B cell (primary cell): ENCODE measurements at regions not wholly inside any gene's neighbourhood (a gene's known extent, or its start where the extent isn't known, plus 50 kb on each side); places are given as distances from the start of the nearest gene placed in this dataset.

Experiments used
- ATAC-seq: fragments of 200-7000 bp; cut with Tn5 transposase; one replicate; pipeline ENCODE4 v1.10.0; 2021; ENCODE audit warnings: low read depth, mild to moderate bottlenecking, moderate number of reproducible peaks, moderate library complexity
- CTCF ChIA-PET: fragments of 350-600 bp; sonication (Branson Sonifier 250); formaldehyde crosslinking; loops from one replicate; lab custom pipeline; 2021; ENCODE audit warnings: antibody characterized with exemption, inconsistent platforms; lab: Charles Lee
- POLR2A ChIA-PET: fragments of 350-600 bp; sonication (Branson Sonifier 250); formaldehyde crosslinking; loops from one replicate; lab custom pipeline; 2021; ENCODE audit warnings: antibody characterized with exemption; lab: Charles Lee
- DNase-seq: peaks from one replicate; pipeline ENCODE4 v3.0.0; 2013
- H2AFZ ChIP-seq: 2 replicates; pipeline ENCODE4 v1.6.1; 2012; ENCODE audit warnings: mild to moderate bottlenecking, low read depth, low read length; ENCODE audit not compliant: insufficient read depth, poor library complexity, severe bottlenecking
- H3K27ac ChIP-seq, 2 donors: 1 replicate in 1 of 2; 2 replicates in 1 of 2; pipeline ENCODE4 v1.5.1; 2012 to 2013; ENCODE audit warnings: low read length in 2 of 2, mild to moderate bottlenecking in 2 of 2, moderate library complexity in 1 of 2
- H3K27me3 ChIP-seq, 4 experiments: fragments of 200-600 bp in 1 of 4; sonication (generic) in 1 of 4; replicated peaks in 1 of 4; 1 replicate in 2 of 4; 2 replicates in 2 of 4; pipeline versions ENCODE4 v1.6.1 to v1.7.0; 2013 to 2016; ENCODE audit warnings: low read length in 3 of 4, mild to moderate bottlenecking in 2 of 4, mixed read lengths in 1 of 4, moderate library complexity in 1 of 4; ENCODE audit not compliant: insufficient read depth in 4 of 4, control insufficient read depth in 3 of 4; ENCODE audit errors: control extremely low read depth in 1 of 4
- H3K36me3 ChIP-seq, 2 experiments: replicated peaks in 1 of 2; 1 replicate in 1 of 2; 2 replicates in 1 of 2; pipeline versions ENCODE4 v1.6.1 to v1.7.1; 2013; ENCODE audit warnings: low read length in 1 of 2; ENCODE audit not compliant: insufficient read depth in 2 of 2, control insufficient read depth in 1 of 2; ENCODE audit errors: control extremely low read depth in 1 of 2, extremely low read depth in 1 of 2
- H3K4me1 ChIP-seq, 2 donors: fragments of 200-600 bp in 1 of 2; sonication (generic) in 1 of 2; 1 replicate in 1 of 2; 2 replicates in 1 of 2; pipeline versions ENCODE4 v1.5.1 to v1.6.1; 2013 to 2017; ENCODE audit warnings: low read length in 2 of 2; ENCODE audit not compliant: control insufficient read depth in 2 of 2, insufficient read depth in 2 of 2
- H3K4me2 ChIP-seq: replicated peaks from 2 replicates; pipeline ENCODE3; 2012; ENCODE audit warnings: mild to moderate bottlenecking, low read depth, low read length; ENCODE audit not compliant: poor library complexity, severe bottlenecking
- H3K4me3 ChIP-seq, 5 experiments: fragments of 200-600 bp in 1 of 5; sonication (generic) in 1 of 5; 1 replicate in 3 of 5; 2 replicates in 2 of 5; pipeline versions ENCODE4 v1.5.1 to v1.7.0; 2011 to 2016; ENCODE audit warnings: low read length in 4 of 5, mild to moderate bottlenecking in 4 of 5, low read depth in 2 of 5, control low read depth in 1 of 5, moderate library complexity in 1 of 5; ENCODE audit not compliant: insufficient read depth in 1 of 5; ENCODE audit errors: control extremely low read depth in 1 of 5, extremely low read depth in 1 of 5
- H3K79me2 ChIP-seq: fragments of 200-600 bp; sonication (generic); one replicate; pipeline ENCODE4 v1.6.0; 2016; ENCODE audit warnings: low read length; ENCODE audit not compliant: control insufficient read depth, insufficient read depth
- H3K9ac ChIP-seq: fragments of 200-600 bp; sonication (generic); 2 replicates; pipeline ENCODE4 v1.6.1; 2017; ENCODE audit warnings: mild to moderate bottlenecking, low read length, moderate library complexity
- H3K9me3 ChIP-seq, 3 donors: one replicate each; pipeline versions ENCODE4 v1.6.1 to v1.7.1; 2013; ENCODE audit warnings: low read length in 2 of 3; ENCODE audit not compliant: control insufficient read depth in 2 of 3, insufficient read depth in 1 of 3; ENCODE audit errors: control extremely low read depth in 1 of 3
- H4K20me1 ChIP-seq: 2 replicates; pipeline ENCODE4 v1.6.0; 2012; ENCODE audit warnings: mild to moderate bottlenecking, low read length; ENCODE audit not compliant: insufficient read depth, control insufficient read depth, poor library complexity, severe bottlenecking
- H3K27ac Mint-ChIP-seq: one replicate; pipeline ENCODE4 v1.8.0; 2021; ENCODE audit warnings: mixed read lengths
- H3K27me3 Mint-ChIP-seq: one replicate; pipeline ENCODE4 v1.8.0; 2021; ENCODE audit warnings: mixed read lengths
- H3K4me1 Mint-ChIP-seq: one replicate; pipeline ENCODE4 v1.8.0; 2021; ENCODE audit warnings: mixed read lengths
- H3K4me3 Mint-ChIP-seq: one replicate; pipeline ENCODE4 v1.8.0; 2021; ENCODE audit warnings: mixed read lengths
- H3K9me3 Mint-ChIP-seq: one replicate; pipeline ENCODE4 v1.8.0; 2022; ENCODE audit warnings: mixed read lengths; ENCODE audit not compliant: insufficient read depth
- EZH2 ChIP-seq: IDR thresholded peaks from 2 replicates; pipeline ENCODE4 v1.6.1; 2012; ENCODE audit warnings: borderline replicate concordance, low read depth, mild to moderate bottlenecking, moderate library complexity, low read length; ENCODE audit not compliant: insufficient read depth, poor library complexity, severe bottlenecking
- WGBS: methylation state at CpG from one replicate; pipeline ENCODE4 v1.1.5; 2013; ENCODE audit warnings: missing lambda C conversion rate; ENCODE audit not compliant: insufficient coverage; 5-methylcytosine and 5-hydroxymethylcytosine counted together
- intact Hi-C: fragments of 100-400 bp; cut with micrococcal nuclease; formaldehyde crosslinking; loops from one replicate; pipeline ENCODE4 v1.10.0; 2022
- TF ChIP-seq, protein P1 (sequence below): fragments of 200-600 bp; IDR thresholded peaks from one replicate; pipeline ENCODE4 v1.8.0; 2022; ENCODE audit warnings: antibody characterized with exemption, mild to moderate bottlenecking

DNA sequence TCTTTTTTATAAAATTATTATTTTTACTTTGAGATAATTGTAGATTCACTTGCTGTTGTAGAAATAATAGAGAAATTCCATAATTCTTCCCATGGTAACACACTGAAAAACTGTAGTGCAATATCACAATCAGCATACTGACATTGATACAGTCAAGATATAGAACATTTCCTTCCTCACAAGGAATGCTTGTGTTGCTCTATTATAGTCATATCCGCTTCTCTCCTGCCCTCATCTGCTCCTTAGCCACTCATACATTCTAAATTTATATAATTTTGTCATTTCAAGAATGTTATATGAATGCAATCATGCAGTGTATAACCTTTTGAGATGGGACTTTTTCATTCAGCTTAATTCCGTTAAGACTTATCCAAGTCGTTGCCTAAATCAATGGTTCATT lies 320.2 kb downstream of the BARHL2 start:
- no peak overlapping the region for H3K4me3 ChIP-seq
- H3K36me3 ChIP-seq: no peaks in the 10 kb centered on the region
- no peaks in the 10 kb centered on the region for H4K20me1 ChIP-seq
- no peak for DNase-seq
- no peak overlapping the region for H3K4me3 Mint-ChIP-seq
- H3K9me3 Mint-ChIP-seq: no peaks in the 10 kb centered on the region
- no peak overlapping the region for H3K4me2 ChIP-seq
- no peaks in the 10 kb centered on the region for H3K4me1 ChIP-seq
- H3K27ac ChIP-seq: no peak overlapping the region
- no peaks in the 10 kb centered on the region for H3K27me3 ChIP-seq
- CTCF ChIA-PET: no interaction called here
- TF ChIP-seq, protein P1, sequence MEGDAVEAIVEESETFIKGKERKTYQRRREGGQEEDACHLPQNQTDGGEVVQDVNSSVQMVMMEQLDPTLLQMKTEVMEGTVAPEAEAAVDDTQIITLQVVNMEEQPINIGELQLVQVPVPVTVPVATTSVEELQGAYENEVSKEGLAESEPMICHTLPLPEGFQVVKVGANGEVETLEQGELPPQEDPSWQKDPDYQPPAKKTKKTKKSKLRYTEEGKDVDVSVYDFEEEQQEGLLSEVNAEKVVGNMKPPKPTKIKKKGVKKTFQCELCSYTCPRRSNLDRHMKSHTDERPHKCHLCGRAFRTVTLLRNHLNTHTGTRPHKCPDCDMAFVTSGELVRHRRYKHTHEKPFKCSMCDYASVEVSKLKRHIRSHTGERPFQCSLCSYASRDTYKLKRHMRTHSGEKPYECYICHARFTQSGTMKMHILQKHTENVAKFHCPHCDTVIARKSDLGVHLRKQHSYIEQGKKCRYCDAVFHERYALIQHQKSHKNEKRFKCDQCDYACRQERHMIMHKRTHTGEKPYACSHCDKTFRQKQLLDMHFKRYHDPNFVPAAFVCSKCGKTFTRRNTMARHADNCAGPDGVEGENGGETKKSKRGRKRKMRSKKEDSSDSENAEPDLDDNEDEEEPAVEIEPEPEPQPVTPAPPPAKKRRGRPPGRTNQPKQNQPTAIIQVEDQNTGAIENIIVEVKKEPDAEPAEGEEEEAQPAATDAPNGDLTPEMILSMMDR: no peak
- TF ChIP-seq EZH2: no peak
- ATAC-seq: no peak
- WGBS: no CpG with 5 or more reads among the region's 3 CpGs
- intact Hi-C loops: no loop called here
- H3K79me2 ChIP-seq: no peaks in the 10 kb centered on the region
- POLR2A ChIA-PET: no interaction called here
- no peak overlapping the region for H3K27ac Mint-ChIP-seq
- no peak overlapping the region for H2AFZ ChIP-seq
- no peak overlapping the region for H3K9ac ChIP-seq
- H3K4me1 Mint-ChIP-seq: no peaks in the 10 kb centered on the region
- H3K27me3 Mint-ChIP-seq: no peaks in the 10 kb centered on the region
- peaks cover 0 to 1% (median 0%) of the 10 kb centered on the region in 3 donors for H3K9me3 ChIP-seq

DNA sequence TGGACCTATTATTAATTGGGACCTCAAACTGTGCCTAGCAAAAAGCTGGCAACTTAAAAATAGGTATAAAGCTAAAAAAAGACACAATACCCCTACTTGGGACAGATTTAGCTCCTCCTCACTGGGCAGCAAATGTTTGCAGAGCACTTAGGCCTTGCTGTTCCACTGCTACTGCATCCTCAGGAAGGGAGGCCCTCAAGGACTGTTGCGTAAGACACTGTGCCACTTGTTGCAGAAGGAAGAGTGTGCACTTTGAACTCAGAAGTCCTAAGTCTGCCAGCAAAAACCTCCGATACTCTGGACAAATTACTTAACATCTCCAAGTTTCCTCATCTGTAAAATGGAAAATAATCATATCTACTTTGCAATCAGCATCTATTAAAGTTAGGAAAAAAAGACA lies 322.9 kb downstream of the BARHL2 start:
- Histone ChIP-seq H2AFZ (no peak overlapping the region), H3K36me3 (no peaks in the 10 kb centered on the region), H4K20me1 (no peaks in the 10 kb centered on the region), H3K9ac (no peak overlapping the region), H3K27ac (no peak overlapping the region), H3K4me1 (no peaks in the 10 kb centered on the region), H3K4me3 (no peak overlapping the region), H3K27me3 (no peaks in the 10 kb centered on the region), H3K4me2 (no peak overlapping the region), H3K9me3 (peaks cover 0 to 1% (median 0%) of the 10 kb centered on the region in 3 donors), H3K79me2 (no peaks in the 10 kb centered on the region)
- WGBS: 83% methylated on average over 1 of the region's 2 CpGs
- DNase-seq (no peak), ATAC-seq (no peak)
- no peaks in the 10 kb centered on the region for H3K27me3 Mint-ChIP-seq
- H3K4me1 Mint-ChIP-seq: no peaks in the 10 kb centered on the region
- no peak for TF ChIP-seq EZH2
- TF ChIP-seq, protein P1: no peak
- intact Hi-C loops: no loop called here
- no peak overlapping the region for H3K4me3 Mint-ChIP-seq
- POLR2A ChIA-PET: no interaction called here
- CTCF ChIA-PET: no interaction called here
- H3K27ac Mint-ChIP-seq: no peak overlapping the region
- H3K9me3 Mint-ChIP-seq: no peaks in the 10 kb centered on the region
